ENCODE measurements at regions not wholly inside any gene's neighbourhood (a gene's known extent, or its start where the extent isn't known, plus 50 kb on each side); places are given as distances from the start of the nearest gene placed in this dataset.

DNA sequence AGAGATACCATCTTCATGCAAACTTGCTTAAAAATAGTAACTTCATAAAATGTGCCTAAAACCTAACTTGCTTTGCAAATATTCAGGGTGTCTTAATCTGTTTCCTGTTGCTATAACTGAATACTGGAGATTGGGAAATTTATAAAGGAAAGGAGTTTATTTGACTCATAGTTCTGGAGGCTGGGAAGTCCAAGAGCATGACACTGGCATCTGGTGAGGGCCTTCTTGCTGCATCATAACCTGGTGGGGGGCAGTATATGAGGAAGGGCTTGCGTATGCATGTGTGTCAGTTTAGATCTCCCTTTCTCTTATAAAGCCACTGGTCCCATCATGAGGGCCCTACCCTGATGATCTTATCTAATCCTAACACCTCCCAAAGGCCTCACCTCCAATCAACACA, 166.5 kb downstream of the LPIN1 start:
- TF ChIP-seq, protein P1, sequence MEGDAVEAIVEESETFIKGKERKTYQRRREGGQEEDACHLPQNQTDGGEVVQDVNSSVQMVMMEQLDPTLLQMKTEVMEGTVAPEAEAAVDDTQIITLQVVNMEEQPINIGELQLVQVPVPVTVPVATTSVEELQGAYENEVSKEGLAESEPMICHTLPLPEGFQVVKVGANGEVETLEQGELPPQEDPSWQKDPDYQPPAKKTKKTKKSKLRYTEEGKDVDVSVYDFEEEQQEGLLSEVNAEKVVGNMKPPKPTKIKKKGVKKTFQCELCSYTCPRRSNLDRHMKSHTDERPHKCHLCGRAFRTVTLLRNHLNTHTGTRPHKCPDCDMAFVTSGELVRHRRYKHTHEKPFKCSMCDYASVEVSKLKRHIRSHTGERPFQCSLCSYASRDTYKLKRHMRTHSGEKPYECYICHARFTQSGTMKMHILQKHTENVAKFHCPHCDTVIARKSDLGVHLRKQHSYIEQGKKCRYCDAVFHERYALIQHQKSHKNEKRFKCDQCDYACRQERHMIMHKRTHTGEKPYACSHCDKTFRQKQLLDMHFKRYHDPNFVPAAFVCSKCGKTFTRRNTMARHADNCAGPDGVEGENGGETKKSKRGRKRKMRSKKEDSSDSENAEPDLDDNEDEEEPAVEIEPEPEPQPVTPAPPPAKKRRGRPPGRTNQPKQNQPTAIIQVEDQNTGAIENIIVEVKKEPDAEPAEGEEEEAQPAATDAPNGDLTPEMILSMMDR (IDR thresholded peaks at IDR 0.05) = no peak
- TF ChIP-seq, protein P2, sequence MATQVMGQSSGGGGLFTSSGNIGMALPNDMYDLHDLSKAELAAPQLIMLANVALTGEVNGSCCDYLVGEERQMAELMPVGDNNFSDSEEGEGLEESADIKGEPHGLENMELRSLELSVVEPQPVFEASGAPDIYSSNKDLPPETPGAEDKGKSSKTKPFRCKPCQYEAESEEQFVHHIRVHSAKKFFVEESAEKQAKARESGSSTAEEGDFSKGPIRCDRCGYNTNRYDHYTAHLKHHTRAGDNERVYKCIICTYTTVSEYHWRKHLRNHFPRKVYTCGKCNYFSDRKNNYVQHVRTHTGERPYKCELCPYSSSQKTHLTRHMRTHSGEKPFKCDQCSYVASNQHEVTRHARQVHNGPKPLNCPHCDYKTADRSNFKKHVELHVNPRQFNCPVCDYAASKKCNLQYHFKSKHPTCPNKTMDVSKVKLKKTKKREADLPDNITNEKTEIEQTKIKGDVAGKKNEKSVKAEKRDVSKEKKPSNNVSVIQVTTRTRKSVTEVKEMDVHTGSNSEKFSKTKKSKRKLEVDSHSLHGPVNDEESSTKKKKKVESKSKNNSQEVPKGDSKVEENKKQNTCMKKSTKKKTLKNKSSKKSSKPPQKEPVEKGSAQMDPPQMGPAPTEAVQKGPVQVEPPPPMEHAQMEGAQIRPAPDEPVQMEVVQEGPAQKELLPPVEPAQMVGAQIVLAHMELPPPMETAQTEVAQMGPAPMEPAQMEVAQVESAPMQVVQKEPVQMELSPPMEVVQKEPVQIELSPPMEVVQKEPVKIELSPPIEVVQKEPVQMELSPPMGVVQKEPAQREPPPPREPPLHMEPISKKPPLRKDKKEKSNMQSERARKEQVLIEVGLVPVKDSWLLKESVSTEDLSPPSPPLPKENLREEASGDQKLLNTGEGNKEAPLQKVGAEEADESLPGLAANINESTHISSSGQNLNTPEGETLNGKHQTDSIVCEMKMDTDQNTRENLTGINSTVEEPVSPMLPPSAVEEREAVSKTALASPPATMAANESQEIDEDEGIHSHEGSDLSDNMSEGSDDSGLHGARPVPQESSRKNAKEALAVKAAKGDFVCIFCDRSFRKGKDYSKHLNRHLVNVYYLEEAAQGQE (IDR thresholded peaks at IDR 0.05; ENCODE audit: insufficient read depth in 1 of 2, low read depth in 2 of 2, low read length in 1 of 2) = no peak
- TF ChIP-seq POLR2AphosphoS5 (IDR thresholded peaks at IDR 0.05; ENCODE audit: low read depth, low read length) (no peak), TCF7L2 (IDR thresholded peaks at IDR 0.05; ENCODE audit: low read depth, low read length) (no peak)

All from Panc1 (cell line).